ENCODE measurements at regions not wholly inside any gene's neighbourhood (a gene's known extent, or its start where the extent isn't known, plus 50 kb on each side); places are given as distances from the start of the nearest gene placed in this dataset.

GRCh38 chr3:162213196-162213595 lies 716.6 kb downstream of the OTOL1 start:
- DNase-seq = no peak

GRCh38 chr3:162213956-162214355 lies 717.3 kb downstream of the OTOL1 start:
- DNase-seq = no peak

- DNase-seq = no peak
Measured at GRCh38 chr3:162217647-162218046, 721.0 kb downstream of the OTOL1 start.

- no peak for DNase-seq
Measured at GRCh38 chr3:162218479-162218878, 721.9 kb downstream of the OTOL1 start.

GRCh38 chr3:162224746-162225145 lies 728.1 kb downstream of the OTOL1 start:
- DNase-seq = no peak

GRCh38 chr3:162236949-162237348 lies 740.3 kb downstream of the OTOL1 start:
- no peak for DNase-seq

- DNase-seq = no peak
Measured at GRCh38 chr3:162250782-162251181, 754.2 kb downstream of the OTOL1 start.

GRCh38 chr3:162262129-162262528 lies 765.5 kb downstream of the OTOL1 start:
- no peak for DNase-seq

- no peak for DNase-seq
Measured at GRCh38 chr3:162263596-162263995, 767.0 kb downstream of the OTOL1 start.

GRCh38 chr3:162269636-162270458 lies 773.2 kb downstream of the OTOL1 start:
- no peak for DNase-seq

GRCh38 chr3:162274070-162274469 lies 777.5 kb downstream of the OTOL1 start:
- no peak for DNase-seq

- no peak for DNase-seq
Measured at GRCh38 chr3:162278834-162279233, 782.2 kb downstream of the OTOL1 start.

- DNase-seq = no peak
Measured at GRCh38 chr3:162285259-162285658, 788.7 kb downstream of the OTOL1 start.

- DNase-seq = no peak
Measured at GRCh38 chr3:162287600-162287999, 791.0 kb downstream of the OTOL1 start.

GRCh38 chr3:162292409-162292808 lies 795.8 kb downstream of the OTOL1 start:
- no peak for DNase-seq

- no peak for DNase-seq
Measured at GRCh38 chr3:162295323-162295983, 798.8 kb downstream of the OTOL1 start.

GRCh38 chr3:162302983-162303624 lies 806.5 kb downstream of the OTOL1 start:
- no peak for DNase-seq

GRCh38 chr3:162317046-162317445 lies 820.4 kb downstream of the OTOL1 start:
- DNase-seq = no peak

GRCh38 chr3:162328649-162329048 lies 832.0 kb downstream of the OTOL1 start:
- no peak for DNase-seq

- no peak for DNase-seq
Measured at GRCh38 chr3:162329514-162329913, 832.9 kb downstream of the OTOL1 start.

GRCh38 chr3:162332344-162332743 lies 835.7 kb downstream of the OTOL1 start:
- no peak for DNase-seq

- DNase-seq = no peak
Measured at GRCh38 chr3:162334537-162334936, 837.9 kb downstream of the OTOL1 start.

GRCh38 chr3:162337630-162338029 lies 841.0 kb downstream of the OTOL1 start:
- DNase-seq = no peak

GRCh38 chr3:162338514-162338913 lies 841.9 kb downstream of the OTOL1 start:
- no peak for DNase-seq

Measured in activated CD4-positive, alpha-beta T cell treated with anti-CD3 and anti-CD28 coated beads for 48 hours (primary cell).